ENCODE measurements at regions not wholly inside any gene's neighbourhood (a gene's known extent, or its start where the extent isn't known, plus 50 kb on each side); places are given as distances from the start of the nearest gene placed in this dataset.

DNA sequence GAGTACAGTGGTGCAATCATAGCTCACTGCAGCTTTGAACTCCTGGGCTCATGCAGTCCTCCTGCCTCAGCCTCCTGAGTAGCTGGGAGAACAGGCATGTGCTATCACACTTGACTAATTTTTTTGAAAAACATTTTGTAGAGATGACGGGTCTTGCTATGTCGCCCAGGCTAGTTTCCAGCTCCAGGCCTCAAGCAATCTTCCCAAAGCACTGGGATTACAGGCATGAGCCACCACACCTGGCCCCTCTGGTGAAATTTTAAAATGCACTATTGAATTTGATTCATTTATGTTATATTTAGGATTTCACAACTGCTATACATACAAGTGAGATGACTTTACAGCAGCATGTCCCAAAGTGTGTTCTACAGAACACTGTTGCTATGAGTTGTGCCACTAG lies 50.8 kb upstream of the TPM1 start:
- TF ChIP-seq, protein P1, sequence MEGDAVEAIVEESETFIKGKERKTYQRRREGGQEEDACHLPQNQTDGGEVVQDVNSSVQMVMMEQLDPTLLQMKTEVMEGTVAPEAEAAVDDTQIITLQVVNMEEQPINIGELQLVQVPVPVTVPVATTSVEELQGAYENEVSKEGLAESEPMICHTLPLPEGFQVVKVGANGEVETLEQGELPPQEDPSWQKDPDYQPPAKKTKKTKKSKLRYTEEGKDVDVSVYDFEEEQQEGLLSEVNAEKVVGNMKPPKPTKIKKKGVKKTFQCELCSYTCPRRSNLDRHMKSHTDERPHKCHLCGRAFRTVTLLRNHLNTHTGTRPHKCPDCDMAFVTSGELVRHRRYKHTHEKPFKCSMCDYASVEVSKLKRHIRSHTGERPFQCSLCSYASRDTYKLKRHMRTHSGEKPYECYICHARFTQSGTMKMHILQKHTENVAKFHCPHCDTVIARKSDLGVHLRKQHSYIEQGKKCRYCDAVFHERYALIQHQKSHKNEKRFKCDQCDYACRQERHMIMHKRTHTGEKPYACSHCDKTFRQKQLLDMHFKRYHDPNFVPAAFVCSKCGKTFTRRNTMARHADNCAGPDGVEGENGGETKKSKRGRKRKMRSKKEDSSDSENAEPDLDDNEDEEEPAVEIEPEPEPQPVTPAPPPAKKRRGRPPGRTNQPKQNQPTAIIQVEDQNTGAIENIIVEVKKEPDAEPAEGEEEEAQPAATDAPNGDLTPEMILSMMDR (conservative IDR thresholded peaks at IDR 0.05 in 1 of 2, IDR thresholded peaks at IDR 0.05 in 1 of 2; ENCODE audit: low read depth in 1 of 2, low read length in 2 of 2): no peak
- TF ChIP-seq EZH2 (IDR thresholded peaks at IDR 0.05; ENCODE audit: low read length, missing control alignments): no peak

Measured in fibroblast of lung (primary cell).